NCI-H510A (cell line): ENCODE measurements at regions not wholly inside any gene's neighbourhood (a gene's known extent, or its start where the extent isn't known, plus 50 kb on each side); places are given as distances from the start of the nearest gene placed in this dataset.
"Not testable (repeated sequence)": the region's sequence is repeated elsewhere in the genome, so short reads cannot be mapped to it uniquely, and the experiment has no call there.

Experiments used
- DNase-seq: peaks from one replicate; lab custom pipeline; 2025; lab: John Stamatoyannopoulos, UW

GRCh38 chr5:126103868-126104267 lies 319.3 kb upstream of the GRAMD2B start:
- no peak for DNase-seq

GRCh38 chr5:126104341-126104740 lies 318.9 kb upstream of the GRAMD2B start:
- DNase-seq = no peak

GRCh38 chr5:126104951-126105350 lies 318.3 kb upstream of the GRAMD2B start:
- no peak for DNase-seq

- no peak for DNase-seq
Measured at GRCh38 chr5:126106029-126106428, 317.2 kb upstream of the GRAMD2B start.

GRCh38 chr5:126107381-126107780 lies 315.8 kb upstream of the GRAMD2B start:
- DNase-seq = no peak

- DNase-seq = no peak
Measured at GRCh38 chr5:126108470-126108869, 314.7 kb upstream of the GRAMD2B start.

GRCh38 chr5:126115059-126115629 lies 308.1 kb upstream of the GRAMD2B start:
- DNase-seq = no peak

- no peak for DNase-seq
Measured at GRCh38 chr5:126117044-126117443, 306.2 kb upstream of the GRAMD2B start.

- DNase-seq = no peak
Measured at GRCh38 chr5:126119887-126120442, 303.2 kb upstream of the GRAMD2B start.

GRCh38 chr5:126120939-126121338 lies 302.3 kb upstream of the GRAMD2B start:
- DNase-seq = no peak

- peak; percentile 29 for DNase-seq
Measured at GRCh38 chr5:126122942-126123341, 300.3 kb upstream of the GRAMD2B start.

GRCh38 chr5:126124706-126125345 lies 298.4 kb upstream of the GRAMD2B start:
- no peak for DNase-seq

GRCh38 chr5:126125407-126125806 lies 297.8 kb upstream of the GRAMD2B start:
- no peak for DNase-seq

GRCh38 chr5:126126574-126126973 lies 296.6 kb upstream of the GRAMD2B start:
- DNase-seq = no peak

GRCh38 chr5:126127371-126127770 lies 295.8 kb upstream of the GRAMD2B start:
- not testable (repeated sequence) for DNase-seq

GRCh38 chr5:126129431-126129830 lies 293.8 kb upstream of the GRAMD2B start:
- no peak for DNase-seq

GRCh38 chr5:126133424-126133823 lies 289.8 kb upstream of the GRAMD2B start:
- no peak for DNase-seq

GRCh38 chr5:126137891-126138280 lies 285.3 kb upstream of the GRAMD2B start:
- no peak for DNase-seq

- DNase-seq = peak; percentile 10
Measured at GRCh38 chr5:126138281-126138931, 284.8 kb upstream of the GRAMD2B start.

GRCh38 chr5:126139086-126139485 lies 284.1 kb upstream of the GRAMD2B start:
- DNase-seq = no peak

- DNase-seq = no peak
Measured at GRCh38 chr5:126139773-126140172, 283.4 kb upstream of the GRAMD2B start.

- no peak for DNase-seq
Measured at GRCh38 chr5:126143622-126144021, 279.6 kb upstream of the GRAMD2B start.

- not testable (repeated sequence) for DNase-seq
Measured at GRCh38 chr5:126150319-126150718, 272.9 kb upstream of the GRAMD2B start.
